K562 (cell line): ENCODE measurements at regions not wholly inside any gene's neighbourhood (a gene's known extent, or its start where the extent isn't known, plus 50 kb on each side); places are given as distances from the start of the nearest gene placed in this dataset.

Source experiments
- ASH1L ChIP-seq: fragments of 450-650 bp; IDR thresholded peaks from 2 replicates; pipeline ENCODE4 v1.6.1; 2018; ENCODE audit warnings: borderline replicate concordance, mild to moderate bottlenecking, low read depth; ENCODE audit not compliant: partially characterized antibody
- CCNT2 ChIP-seq: IDR thresholded peaks from 2 replicates; pipeline ENCODE4 v1.6.1; 2011; ENCODE audit warnings: borderline replicate concordance, low read depth, mild to moderate bottlenecking, moderate library complexity, mixed read lengths, low read length; ENCODE audit not compliant: insufficient read length; ENCODE audit errors: extremely low read depth
- CHCHD3 ChIP-seq: fragments of 250-450 bp; sonication (Bioruptor Pico); IDR thresholded peaks from 2 replicates; pipeline ENCODE4 v2.1.2; 2022; ENCODE audit warnings: mild to moderate bottlenecking
- DMBX1 ChIP-seq: fragments of 250-450 bp; sonication (Bioruptor Pico); IDR thresholded peaks from 2 replicates; pipeline ENCODE4 v1.8.0; 2022; ENCODE audit warnings: inconsistent platforms, mild to moderate bottlenecking, moderate library complexity, borderline replicate concordance
- FOXM1 ChIP-seq, 2 experiments: fragments of 450-650 bp in 1 of 2; sonication (generic) in 1 of 2; formaldehyde crosslinking in 1 of 2; IDR thresholded peaks; 2 replicates each; pipeline versions ENCODE4 v1.6.1 to v1.9.0; 2017 to 2022; ENCODE audit warnings: low read depth in 2 of 2, mild to moderate bottlenecking in 2 of 2, missing genetic modification reagents in 1 of 2, moderate library complexity in 1 of 2
- IFI16 ChIP-seq: fragments of 250-450 bp; sonication (Bioruptor Pico); IDR thresholded peaks from 2 replicates; pipeline ENCODE4 v2.1.2; 2022; ENCODE audit warnings: mild to moderate bottlenecking, inconsistent platforms
- KLF13 ChIP-seq: fragments of 450-650 bp; IDR thresholded peaks from 2 replicates; pipeline ENCODE4 v1.6.1; 2016; ENCODE audit warnings: missing genetic modification characterization, low read depth, mild to moderate bottlenecking, missing compliant biosample characterization, moderate library complexity, borderline replicate concordance
- MEF2D ChIP-seq: conservative IDR thresholded peaks from 2 replicates; pipeline ENCODE4 v1.6.1; 2016; ENCODE audit warnings: low read depth, missing genetic modification characterization, missing compliant biosample characterization
- POLR2B ChIP-seq: fragments of 450-650 bp; IDR thresholded peaks from 2 replicates; pipeline ENCODE4 v1.6.1; 2018; ENCODE audit warnings: low read depth; ENCODE audit not compliant: partially characterized antibody
- PYGO2 ChIP-seq: fragments of 450-650 bp; IDR thresholded peaks from 2 replicates; pipeline ENCODE4 v1.6.1; 2016; ENCODE audit warnings: mild to moderate bottlenecking, missing genetic modification characterization, moderate library complexity, missing compliant biosample characterization
- SMAD2 ChIP-seq: fragments of 150-350 bp; IDR thresholded peaks from 2 replicates; pipeline ENCODE4 v1.6.1; 2014; ENCODE audit warnings: low read depth, mild to moderate bottlenecking, low read length
- SMARCA4 ChIP-seq: fragments of 450-650 bp; IDR thresholded peaks from 2 replicates; pipeline ENCODE4 v1.6.1; 2016
- WHSC1 ChIP-seq: IDR thresholded peaks from one replicate; pipeline ENCODE4 v1.6.1; 2012; ENCODE audit warnings: low read length, control low read depth, inconsistent platforms
- ZC3H8 ChIP-seq: fragments of 450-650 bp; IDR thresholded peaks from 2 replicates; pipeline ENCODE4 v1.6.1; 2017
- ZNF124 ChIP-seq: sonication (generic); formaldehyde crosslinking; IDR thresholded peaks from 2 replicates; pipeline ENCODE4 v1.8.1; 2022; ENCODE audit warnings: missing genetic modification reagents
- TF ChIP-seq, protein P1 (sequence below): fragments of 450-650 bp; IDR thresholded peaks from 2 replicates; pipeline ENCODE4 v1.6.1; 2017; ENCODE audit warnings: antibody characterized with exemption, mild to moderate bottlenecking
- TF ChIP-seq, protein P2 (sequence below): fragments of 450-650 bp; formaldehyde crosslinking; IDR thresholded peaks from 2 replicates; pipeline ENCODE4 v1.4.0; 2020; ENCODE audit warnings: mild to moderate bottlenecking
- TF ChIP-seq, protein P3 (sequence below): fragments of 250-450 bp; sonication (Bioruptor Pico); IDR thresholded peaks from 2 replicates; pipeline ENCODE4 v1.4.0; 2020; ENCODE audit warnings: mild to moderate bottlenecking
- TF ChIP-seq, protein P4 (sequence below): sonication (generic); formaldehyde crosslinking; IDR thresholded peaks from 2 replicates; pipeline ENCODE4 v1.8.1; 2022; ENCODE audit warnings: missing genetic modification reagents
- TF ChIP-seq, protein P5 (sequence below): fragments of 250-450 bp; sonication (Bioruptor Pico); IDR thresholded peaks from 2 replicates; pipeline ENCODE4 v1.8.0; 2021; ENCODE audit warnings: moderate library complexity, mild to moderate bottlenecking, inconsistent platforms

DNA sequence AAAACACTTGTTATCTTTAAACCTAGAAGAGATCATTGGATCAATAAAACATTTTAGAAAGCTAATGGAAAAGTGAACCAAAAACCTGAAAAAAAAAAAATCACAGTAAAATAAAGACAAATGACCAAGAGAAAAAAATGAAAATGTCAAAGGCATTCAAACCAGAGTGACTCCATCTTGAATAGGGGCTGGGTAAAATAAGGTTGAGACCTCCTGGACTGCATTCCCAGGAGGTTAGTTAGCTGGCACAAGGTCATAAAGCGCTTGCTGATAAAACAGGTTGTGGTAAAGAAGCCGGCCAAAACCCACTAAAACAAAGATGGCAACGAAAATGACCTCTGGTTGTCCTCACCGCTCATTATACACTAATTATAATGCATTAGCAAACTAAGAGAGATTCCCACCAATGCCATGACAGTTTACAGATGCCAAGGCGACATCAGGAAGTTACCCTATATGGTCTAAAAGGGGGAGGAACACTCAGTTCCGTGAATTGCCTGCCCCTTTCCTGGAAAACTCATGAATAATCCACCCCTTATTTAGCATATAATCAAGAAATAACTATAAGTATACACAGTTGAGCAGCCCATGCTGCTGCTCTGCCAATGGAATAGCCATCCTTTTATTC, 116.7 kb upstream of the NEK6 start (continued):
- no peak for TF ChIP-seq SMAD2
- TF ChIP-seq POLR2B = no peak
- peak; percentile 93 for TF ChIP-seq PYGO2 (tag)
- TF ChIP-seq, protein P1, sequence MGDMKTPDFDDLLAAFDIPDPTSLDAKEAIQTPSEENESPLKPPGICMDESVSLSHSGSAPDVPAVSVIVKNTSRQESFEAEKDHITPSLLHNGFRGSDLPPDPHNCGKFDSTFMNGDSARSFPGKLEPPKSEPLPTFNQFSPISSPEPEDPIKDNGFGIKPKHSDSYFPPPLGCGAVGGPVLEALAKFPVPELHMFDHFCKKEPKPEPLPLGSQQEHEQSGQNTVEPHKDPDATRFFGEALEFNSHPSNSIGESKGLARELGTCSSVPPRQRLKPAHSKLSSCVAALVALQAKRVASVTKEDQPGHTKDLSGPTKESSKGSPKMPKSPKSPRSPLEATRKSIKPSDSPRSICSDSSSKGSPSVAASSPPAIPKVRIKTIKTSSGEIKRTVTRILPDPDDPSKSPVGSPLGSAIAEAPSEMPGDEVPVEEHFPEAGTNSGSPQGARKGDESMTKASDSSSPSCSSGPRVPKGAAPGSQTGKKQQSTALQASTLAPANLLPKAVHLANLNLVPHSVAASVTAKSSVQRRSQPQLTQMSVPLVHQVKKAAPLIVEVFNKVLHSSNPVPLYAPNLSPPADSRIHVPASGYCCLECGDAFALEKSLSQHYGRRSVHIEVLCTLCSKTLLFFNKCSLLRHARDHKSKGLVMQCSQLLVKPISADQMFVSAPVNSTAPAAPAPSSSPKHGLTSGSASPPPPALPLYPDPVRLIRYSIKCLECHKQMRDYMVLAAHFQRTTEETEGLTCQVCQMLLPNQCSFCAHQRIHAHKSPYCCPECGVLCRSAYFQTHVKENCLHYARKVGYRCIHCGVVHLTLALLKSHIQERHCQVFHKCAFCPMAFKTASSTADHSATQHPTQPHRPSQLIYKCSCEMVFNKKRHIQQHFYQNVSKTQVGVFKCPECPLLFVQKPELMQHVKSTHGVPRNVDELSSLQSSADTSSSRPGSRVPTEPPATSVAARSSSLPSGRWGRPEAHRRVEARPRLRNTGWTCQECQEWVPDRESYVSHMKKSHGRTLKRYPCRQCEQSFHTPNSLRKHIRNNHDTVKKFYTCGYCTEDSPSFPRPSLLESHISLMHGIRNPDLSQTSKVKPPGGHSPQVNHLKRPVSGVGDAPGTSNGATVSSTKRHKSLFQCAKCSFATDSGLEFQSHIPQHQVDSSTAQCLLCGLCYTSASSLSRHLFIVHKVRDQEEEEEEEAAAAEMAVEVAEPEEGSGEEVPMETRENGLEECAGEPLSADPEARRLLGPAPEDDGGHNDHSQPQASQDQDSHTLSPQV = peak; percentile 86
- peak; percentile 81 for TF ChIP-seq DMBX1 (CRISPR knock-in tag)
- no peak for TF ChIP-seq FOXM1 (IDR thresholded peaks at IDR 0.05; ENCODE audit: low read depth)
- no peak for TF ChIP-seq FOXM1 (CRISPR knock-in tag; IDR thresholded peaks at IDR 0.05; ENCODE audit: low read depth)
- TF ChIP-seq, protein P2, sequence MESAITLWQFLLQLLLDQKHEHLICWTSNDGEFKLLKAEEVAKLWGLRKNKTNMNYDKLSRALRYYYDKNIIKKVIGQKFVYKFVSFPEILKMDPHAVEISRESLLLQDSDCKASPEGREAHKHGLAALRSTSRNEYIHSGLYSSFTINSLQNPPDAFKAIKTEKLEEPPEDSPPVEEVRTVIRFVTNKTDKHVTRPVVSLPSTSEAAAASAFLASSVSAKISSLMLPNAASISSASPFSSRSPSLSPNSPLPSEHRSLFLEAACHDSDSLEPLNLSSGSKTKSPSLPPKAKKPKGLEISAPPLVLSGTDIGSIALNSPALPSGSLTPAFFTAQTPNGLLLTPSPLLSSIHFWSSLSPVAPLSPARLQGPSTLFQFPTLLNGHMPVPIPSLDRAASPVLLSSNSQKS (CRISPR knock-in tag) = no peak
- TF ChIP-seq IFI16 (CRISPR knock-in tag) = no peak
- TF ChIP-seq CHCHD3 (CRISPR knock-in tag) = no peak
- TF ChIP-seq, protein P3, sequence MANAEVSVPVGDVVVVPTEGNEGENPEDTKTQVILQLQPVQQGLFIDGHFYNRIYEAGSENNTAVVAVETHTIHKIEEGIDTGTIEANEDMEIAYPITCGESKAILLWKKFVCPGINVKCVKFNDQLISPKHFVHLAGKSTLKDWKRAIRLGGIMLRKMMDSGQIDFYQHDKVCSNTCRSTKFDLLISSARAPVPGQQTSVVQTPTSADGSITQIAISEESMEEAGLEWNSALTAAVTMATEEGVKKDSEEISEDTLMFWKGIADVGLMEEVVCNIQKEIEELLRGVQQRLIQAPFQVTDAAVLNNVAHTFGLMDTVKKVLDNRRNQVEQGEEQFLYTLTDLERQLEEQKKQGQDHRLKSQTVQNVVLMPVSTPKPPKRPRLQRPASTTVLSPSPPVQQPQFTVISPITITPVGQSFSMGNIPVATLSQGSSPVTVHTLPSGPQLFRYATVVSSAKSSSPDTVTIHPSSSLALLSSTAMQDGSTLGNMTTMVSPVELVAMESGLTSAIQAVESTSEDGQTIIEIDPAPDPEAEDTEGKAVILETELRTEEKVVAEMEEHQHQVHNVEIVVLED (CRISPR knock-in tag) = no peak
- TF ChIP-seq ZNF124 (CRISPR knock-in tag) = no peak
- TF ChIP-seq WHSC1 = no peak
- peak; percentile 83; the same call in 1 of the 2 replicates for TF ChIP-seq MEF2D (tag)
- TF ChIP-seq ZC3H8 = no peak
- no peak for TF ChIP-seq ASH1L
- no peak for TF ChIP-seq CCNT2
- no peak for TF ChIP-seq SMARCA4
- TF ChIP-seq, protein P4, sequence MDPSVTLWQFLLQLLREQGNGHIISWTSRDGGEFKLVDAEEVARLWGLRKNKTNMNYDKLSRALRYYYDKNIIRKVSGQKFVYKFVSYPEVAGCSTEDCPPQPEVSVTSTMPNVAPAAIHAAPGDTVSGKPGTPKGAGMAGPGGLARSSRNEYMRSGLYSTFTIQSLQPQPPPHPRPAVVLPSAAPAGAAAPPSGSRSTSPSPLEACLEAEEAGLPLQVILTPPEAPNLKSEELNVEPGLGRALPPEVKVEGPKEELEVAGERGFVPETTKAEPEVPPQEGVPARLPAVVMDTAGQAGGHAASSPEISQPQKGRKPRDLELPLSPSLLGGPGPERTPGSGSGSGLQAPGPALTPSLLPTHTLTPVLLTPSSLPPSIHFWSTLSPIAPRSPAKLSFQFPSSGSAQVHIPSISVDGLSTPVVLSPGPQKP (CRISPR knock-in tag) = no peak
- 0 out of 2 replicates have a peak, but pooled peaks have one; percentile 36 for TF ChIP-seq KLF13
- TF ChIP-seq, protein P5, sequence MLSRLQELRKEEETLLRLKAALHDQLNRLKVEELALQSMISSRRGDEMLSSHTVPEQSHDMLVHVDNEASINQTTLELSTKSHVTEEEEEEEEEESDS (CRISPR knock-in tag) = no peak
